ENCODE measurements at regions not wholly inside any gene's neighbourhood (a gene's known extent, or its start where the extent isn't known, plus 50 kb on each side); places are given as distances from the start of the nearest gene placed in this dataset.

DNA sequence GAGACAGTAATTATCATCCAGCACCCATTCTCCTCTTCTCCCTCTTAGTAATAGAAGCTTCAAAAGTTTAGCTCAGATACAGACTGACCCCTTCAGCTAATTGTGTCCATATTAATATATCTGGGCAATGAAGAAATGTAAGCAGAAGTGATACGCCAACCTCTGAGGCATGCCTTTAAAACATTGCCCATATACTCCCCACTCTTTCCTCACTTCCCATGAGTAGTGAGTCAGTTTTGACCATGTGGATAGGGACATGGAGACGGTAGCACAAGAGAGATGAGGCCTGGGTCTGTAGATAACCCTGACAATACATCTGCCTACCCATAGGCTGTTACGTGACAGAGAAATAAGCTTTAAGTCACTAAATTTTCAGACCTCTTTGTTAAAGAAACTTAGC lies 147.6 kb downstream of the KCTD12 start:
- no peak overlapping the region for H3K27ac ChIP-seq (ENCODE audit: insufficient read length, low read depth, low read length)
- no peaks in the 10 kb centered on the region for H3K4me1 ChIP-seq (ENCODE audit: insufficient read depth, low read length)
- no peak overlapping the region for H4K5ac ChIP-seq (ENCODE audit: insufficient read length, low read depth, low read length)
- WGBS (ENCODE audit: extremely low coverage, insufficient read length, low lambda C conversion rate), result no CpG with 5 or more reads among the region's 3 CpGs
- H3K18ac ChIP-seq (ENCODE audit: insufficient read length, low read depth, low read length), result no peak overlapping the region
- Mint-ChIP-seq H3K9me3 (peaks cover 0 to 12% of the 10 kb centered on the region in 2 experiments; a peak in 3 of 5 replicates), H3K27me3 (ENCODE audit: low read depth) (no peaks in the 10 kb centered on the region), H3K4me3 (no peak overlapping the region), H3K27ac (no peak overlapping the region), H3K36me3 (ENCODE audit: insufficient read depth in 1 of 3, low read depth in 3 of 3) (no peaks in the 10 kb centered on the region; a peak in 1 of 7 replicates), H3K4me1 (no peaks in the 10 kb centered on the region)
- no peaks in the 10 kb centered on the region for H3K79me2 ChIP-seq (ENCODE audit: insufficient read depth, low read length)
- no peak overlapping the region for H3T11ph ChIP-seq (ENCODE audit: low read length)
- no peaks in the 10 kb centered on the region for H3K9me3 ChIP-seq (ENCODE audit: control insufficient read depth, low read depth, low read length)
- no peaks in the 10 kb centered on the region for H3K27me3 ChIP-seq (ENCODE audit: insufficient read depth, low read length)
- no peak for DNase-seq
- no peak overlapping the region for H2BK12ac ChIP-seq (ENCODE audit: insufficient read length, low read depth, low read length)
- no peak overlapping the region for H3K14ac ChIP-seq (ENCODE audit: insufficient read depth, low read length)
- no peaks in the 10 kb centered on the region for H3K23me2 ChIP-seq (ENCODE audit: insufficient read length, low read depth, low read length, poor library complexity, severe bottlenecking)
- H3K9ac ChIP-seq (ENCODE audit: extremely low read depth, insufficient read length, low read length), result no peak overlapping the region
- no peak overlapping the region for H2AFZ ChIP-seq (ENCODE audit: low read length)
- no peak overlapping the region for H2BK20ac ChIP-seq (ENCODE audit: low read depth, low read length, poor library complexity, severe bottlenecking)
- no peaks in the 10 kb centered on the region for H4K20me1 ChIP-seq (ENCODE audit: control insufficient read depth, insufficient read depth, insufficient read length)
- H4K91ac ChIP-seq (ENCODE audit: insufficient read length, low read depth, low read length), result no peak overlapping the region
- H2BK5ac ChIP-seq (ENCODE audit: insufficient read length, low read length), result no peak overlapping the region
- no peak overlapping the region for H2AK5ac ChIP-seq (ENCODE audit: insufficient read length, low read length)
- H4K8ac ChIP-seq (replicated peaks; ENCODE audit: insufficient read length, low read depth, low read length), result no peak overlapping the region
- H3K4ac ChIP-seq (ENCODE audit: low read depth, low read length), result no peak overlapping the region
- H3K23ac ChIP-seq (ENCODE audit: insufficient read length, low read depth, low read length), result no peak overlapping the region
- H2BK120ac ChIP-seq (ENCODE audit: low read depth, low read length, poor library complexity, severe bottlenecking), result no peak overlapping the region
- H3K79me1 ChIP-seq (ENCODE audit: insufficient read depth, low read depth, low read length, poor library complexity, severe bottlenecking), result no peaks in the 10 kb centered on the region
- no peak overlapping the region for H3K56ac ChIP-seq (ENCODE audit: insufficient read length, low read depth, low read length)
- no peak overlapping the region for H2BK15ac ChIP-seq (ENCODE audit: low read depth, low read length)
- no peak for TF ChIP-seq CTCF (conservative IDR thresholded peaks at IDR 0.05)
- no peak overlapping the region for H3K4me2 ChIP-seq (ENCODE audit: insufficient read depth, insufficient read length, low read length)
